HG03159 (cell line): ENCODE measurements at regions not wholly inside any gene's neighbourhood (a gene's known extent, or its start where the extent isn't known, plus 50 kb on each side); places are given as distances from the start of the nearest gene placed in this dataset.
"Not testable (repeated sequence)": the region's sequence is repeated elsewhere in the genome, so short reads cannot be mapped to it uniquely, and the experiment has no call there.

ENCODE experiments used
- ATAC-seq: cut with Tn5 transposase; IDR thresholded peaks from one replicate; pipeline ENCODE4 v1.9.1; 2021; ENCODE audit warnings: mild to moderate bottlenecking, moderate library complexity; ENCODE audit not compliant: unreplicated experiment

DNA sequence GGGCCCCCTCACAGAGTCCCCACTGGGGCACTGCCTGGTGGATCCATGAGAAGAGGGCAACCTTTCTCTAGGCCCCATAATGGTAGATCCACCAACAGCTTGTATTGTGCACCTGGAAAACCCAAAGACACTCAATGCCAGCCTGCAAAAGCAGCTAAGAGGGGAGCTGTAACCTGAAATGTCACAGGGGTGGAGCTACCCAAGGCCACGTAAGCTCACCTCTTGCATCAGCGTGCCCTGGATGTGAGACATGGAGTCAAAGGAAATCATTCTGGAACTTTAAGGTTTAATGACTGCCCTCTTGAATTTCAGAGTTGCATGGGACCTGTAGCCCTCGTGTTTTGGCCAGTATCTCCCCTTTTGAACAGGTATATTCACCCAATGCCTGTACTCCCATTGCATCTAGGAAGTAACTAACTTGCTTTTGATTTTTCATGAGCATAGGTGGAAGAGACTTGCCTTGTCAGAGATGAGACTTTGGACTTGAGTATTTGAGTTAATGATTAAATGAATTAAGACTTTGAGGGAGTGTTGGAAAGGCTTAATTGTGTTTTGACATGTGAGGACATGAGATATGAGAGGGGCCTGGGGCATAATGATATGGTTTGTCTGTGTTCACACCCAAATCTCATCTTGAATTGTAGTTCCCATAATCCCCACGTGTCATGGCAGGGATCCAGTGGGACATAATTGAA is 900.9 kb upstream of the ROBO1 start:
- no peak for ATAC-seq

DNA sequence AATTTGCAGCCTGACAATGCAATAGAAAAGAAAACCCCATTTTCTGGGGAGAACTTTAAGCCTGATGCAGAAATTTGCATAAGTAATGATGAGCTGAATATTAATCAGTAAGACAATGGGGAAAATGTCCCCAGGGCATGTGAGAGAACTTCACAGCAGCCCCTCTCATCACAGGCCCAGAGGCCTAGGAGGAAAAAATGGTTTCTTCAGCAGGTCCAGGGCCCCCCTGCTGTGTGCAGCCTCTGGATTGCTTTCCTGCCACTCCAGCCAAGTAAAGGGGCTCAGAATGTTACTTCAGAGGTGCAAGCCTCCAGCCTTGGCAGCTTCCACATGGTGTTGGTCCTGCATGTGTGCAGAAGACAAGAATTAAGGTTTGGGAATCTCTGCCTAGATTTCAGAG is 900.3 kb upstream of the ROBO1 start:
- no peak for ATAC-seq

DNA sequence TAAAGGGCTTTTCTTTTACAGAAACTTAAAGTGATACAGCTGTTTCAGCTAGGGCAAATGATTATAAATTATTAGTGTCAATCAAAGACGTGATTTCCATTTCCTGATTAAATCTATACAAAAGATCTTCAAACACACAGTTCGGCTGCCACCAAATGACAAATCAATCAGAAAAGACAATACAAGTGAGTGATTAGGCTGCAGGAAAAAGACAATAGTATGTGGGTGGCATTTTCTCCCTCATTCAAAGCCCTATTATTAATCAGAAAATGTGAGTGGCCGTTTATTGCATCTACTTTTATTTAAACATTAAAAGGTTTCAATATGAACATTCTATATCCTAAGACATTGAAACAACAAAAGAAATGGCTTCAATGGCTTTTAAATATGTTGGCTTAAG is 895.6 kb upstream of the ROBO1 start:
- ATAC-seq: no peak

DNA sequence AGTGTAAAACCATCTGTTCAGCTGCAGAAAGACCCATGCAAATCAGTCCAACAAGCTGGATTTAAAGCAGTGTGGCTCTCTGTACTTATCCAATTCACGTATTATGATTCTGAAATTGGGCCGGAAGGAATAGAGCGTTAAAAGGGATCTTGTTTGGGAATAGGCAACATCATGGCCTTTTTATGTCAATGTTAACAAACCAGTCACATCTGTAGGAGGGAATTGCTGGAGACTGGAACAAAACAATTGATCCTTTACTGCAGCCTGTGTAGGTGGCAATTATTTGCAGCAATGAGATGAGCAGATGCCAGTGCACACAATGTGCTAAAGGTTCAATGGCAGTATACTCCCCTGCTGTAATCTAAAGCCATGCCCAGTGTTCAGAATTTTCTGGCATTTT is 887.4 kb upstream of the ROBO1 start:
- ATAC-seq: no peak

DNA sequence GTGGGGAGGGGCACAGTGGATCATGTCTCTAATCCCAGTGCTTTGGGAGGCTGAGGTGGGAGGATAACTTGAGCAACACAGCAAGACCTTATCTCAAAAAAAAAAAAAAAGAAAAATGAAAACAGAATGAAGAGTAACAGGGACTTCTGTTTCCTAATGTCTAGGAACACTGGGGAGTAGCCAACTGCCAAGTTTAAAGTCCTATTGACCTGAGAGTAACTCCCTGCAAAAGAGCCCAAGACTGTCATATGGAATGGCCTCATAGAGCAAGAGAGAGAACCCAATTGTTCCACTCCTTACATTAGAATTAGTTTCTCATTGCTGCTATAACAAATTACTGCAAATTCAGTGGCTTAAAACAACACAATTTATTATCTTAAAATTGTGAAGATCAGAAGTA is 881.4 kb upstream of the ROBO1 start:
- ATAC-seq: no peak

DNA sequence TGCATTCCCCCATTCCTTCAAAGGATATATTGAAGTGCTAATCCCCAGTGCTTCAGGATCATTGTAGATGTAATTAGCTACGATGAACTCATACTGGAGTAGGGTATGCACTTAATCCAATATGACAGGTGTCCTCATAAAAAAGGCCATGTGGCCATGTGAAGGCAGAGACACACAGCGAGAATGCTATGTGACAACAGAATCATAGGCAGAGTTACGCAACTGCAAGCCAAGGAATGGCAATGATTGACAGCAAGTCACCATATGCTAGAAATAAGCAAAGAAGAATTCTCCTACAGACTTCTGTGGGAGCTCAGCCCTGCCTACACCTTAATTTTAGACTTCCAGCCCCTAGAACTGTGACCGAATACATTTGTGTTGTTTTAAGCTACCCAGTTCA is 875.6 kb upstream of the ROBO1 start:
- ATAC-seq: no peak

DNA sequence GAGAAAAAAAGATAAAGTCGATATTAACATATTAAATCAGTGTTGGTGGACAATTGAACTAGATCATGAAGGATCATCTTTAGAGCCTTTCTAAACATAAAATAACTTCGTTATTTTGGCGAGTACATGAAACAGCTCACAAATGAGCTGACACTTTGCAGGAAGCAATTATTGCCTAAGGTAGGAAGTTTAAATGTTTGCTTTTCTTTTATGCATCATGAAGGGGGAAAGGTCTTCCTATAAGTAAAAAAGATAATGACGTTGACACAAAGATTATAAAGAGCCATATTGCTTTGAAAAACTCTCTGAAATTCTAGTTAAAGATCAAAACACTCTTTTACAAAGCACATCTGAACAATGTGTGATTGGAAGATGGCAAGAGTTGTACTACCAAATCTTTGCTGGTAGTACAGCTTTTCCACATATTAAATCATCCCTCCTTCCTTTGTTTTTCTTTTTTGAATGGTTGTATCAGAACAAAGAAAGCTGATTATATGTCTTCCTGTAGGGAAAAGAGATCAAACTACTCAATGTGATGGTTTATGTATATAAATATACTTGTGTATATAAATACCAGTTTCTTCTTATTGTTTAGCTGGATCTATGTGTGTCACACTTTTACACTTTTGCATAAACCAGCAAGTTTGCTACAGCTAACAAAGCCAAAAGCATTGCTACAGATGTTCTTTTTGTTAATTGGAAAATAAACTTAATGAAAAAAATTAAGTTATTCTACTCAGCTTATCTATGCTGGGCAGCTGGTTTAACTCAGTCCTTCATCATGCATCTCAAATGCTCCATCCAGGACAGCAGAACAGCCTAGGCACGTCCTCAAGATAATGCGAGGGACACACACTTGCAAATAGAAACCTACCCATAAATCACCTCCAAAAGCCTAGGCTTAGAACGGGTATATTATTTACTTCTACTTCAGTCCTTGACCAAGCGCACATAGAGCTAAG is 850.8 kb upstream of the ROBO1 start:
- no peak for ATAC-seq

DNA sequence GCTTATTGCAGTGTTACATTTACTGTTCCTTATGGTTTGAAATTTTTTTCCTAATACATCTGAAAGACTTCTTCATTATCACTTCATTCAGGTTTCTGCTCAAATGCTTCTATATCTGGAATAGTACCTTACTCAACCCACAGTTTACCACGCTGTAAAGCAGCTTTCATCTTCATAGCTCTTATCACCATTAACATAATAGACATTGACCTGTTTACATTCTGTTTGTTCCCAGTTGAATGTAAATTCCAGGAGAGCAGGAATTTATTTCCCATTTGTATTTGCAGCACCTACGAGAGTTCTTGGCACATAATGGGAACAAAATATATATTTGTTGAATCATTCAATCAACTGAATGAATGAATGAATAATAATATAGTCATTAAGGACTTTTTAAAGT is 844.6 kb upstream of the ROBO1 start:
- ATAC-seq: no peak

DNA sequence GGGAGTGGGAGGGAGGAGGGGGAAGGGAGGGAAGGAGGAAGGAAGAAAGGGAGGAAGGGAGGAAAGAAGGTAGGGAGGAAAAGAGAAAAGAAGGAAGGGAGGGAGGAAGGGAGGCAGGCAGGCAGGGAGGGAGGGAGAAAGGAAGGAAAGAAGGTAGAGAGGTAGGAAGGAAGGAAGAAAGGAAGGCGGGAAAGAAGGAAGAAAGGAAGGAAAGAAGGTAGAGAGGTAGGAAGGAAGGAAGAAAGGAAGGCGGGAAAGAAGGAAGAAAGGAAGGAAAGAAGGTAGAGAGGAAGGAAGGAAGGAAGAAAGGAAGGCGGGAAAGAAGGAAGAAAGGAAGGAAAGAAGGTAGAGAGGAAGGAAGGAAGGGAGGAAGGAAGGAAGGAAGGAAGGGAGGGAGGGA is 840.3 kb upstream of the ROBO1 start:
- not testable (repeated sequence) for ATAC-seq

DNA sequence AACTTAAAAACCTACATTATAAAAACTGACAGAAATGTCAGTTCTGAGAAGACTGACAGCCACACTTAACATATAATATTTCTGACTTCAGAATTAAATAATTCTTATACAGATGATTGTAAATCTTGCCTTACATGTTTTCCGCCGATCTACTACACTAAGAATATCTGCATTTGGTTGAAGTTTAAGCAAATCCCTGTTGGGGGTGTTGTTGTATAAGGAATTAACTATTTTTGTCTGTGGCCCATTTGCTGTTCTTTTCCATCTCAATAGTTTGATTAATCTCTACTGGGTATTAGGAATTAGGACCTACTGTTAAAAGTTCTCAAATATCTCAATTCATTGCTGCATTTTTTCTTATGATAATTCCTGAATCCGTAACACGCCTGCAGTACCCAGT is 838.3 kb upstream of the ROBO1 start:
- no peak for ATAC-seq

DNA sequence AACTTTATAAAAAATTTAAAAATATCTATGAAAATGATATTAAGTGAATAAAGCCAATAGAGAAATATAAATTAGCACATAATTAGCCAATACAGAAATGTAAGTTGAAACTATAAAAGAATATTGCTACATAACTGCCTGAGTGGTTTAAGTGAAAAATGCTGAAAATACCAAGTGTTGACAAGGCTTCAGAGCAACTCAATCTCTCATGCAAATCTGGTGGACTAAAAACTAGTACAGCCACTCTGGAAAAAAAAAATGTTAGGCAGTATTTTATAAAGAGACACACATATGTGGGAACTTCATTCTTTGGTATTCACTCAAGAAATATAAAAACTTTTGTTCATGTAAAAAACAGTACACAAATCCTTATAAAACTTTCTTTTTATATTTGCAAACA is 833.7 kb upstream of the ROBO1 start:
- ATAC-seq: no peak

DNA sequence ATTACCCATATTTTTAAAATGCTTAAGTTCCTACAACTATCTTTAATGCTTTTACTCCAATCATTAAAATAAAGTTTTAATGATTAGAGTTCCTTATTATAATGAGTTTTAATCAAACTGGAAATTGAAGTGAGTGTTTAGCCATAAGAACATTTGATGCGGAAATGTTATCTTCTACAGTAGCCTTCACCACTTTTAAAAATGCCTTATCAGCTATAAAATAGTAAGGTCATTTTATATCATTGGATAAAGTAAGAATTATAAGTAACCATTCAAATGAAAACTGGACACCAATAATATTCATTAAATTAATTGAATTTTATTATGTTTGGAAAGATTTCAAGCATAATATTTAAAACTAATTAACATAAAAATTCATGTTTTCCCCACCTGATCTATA is 825.0 kb upstream of the ROBO1 start:
- ATAC-seq: no peak

DNA sequence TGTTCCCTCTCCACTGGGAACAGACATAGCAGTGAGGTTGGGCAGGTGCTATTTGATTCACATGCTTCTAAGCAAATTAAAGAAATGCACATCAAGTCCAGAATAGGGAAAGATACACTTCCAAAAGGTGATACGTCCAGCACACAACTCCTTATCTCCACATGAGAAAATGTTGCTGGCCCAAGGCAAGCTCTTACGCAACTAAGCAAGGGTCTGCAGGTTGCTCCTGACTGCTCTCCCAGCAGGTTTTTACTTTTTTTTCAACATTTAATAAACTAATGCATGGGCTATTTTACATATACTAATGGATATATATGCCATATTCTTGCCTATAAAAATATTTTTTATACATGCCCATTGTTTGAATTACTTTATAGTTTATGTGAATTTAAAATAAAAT is 818.5 kb upstream of the ROBO1 start:
- no peak for ATAC-seq

DNA sequence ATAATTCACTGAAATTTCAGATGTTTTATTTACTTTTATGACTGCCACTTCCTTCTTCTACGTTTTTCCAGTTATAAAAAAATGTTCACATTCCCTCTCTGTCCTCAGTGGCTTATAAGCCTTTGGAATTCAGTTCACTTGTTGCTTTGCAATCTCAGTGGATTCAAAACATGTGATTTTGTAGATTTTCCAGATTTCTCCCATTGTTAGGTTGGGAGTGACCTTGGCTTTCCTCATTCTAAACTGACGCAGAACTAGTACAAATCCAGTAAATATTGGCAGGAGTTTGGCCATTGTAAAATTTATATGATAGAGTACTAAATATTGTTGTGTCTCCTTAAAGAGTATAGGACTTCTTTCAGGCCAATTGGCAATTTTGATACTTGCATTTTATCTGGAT is 812.3 kb upstream of the ROBO1 start:
- no peak for ATAC-seq

DNA sequence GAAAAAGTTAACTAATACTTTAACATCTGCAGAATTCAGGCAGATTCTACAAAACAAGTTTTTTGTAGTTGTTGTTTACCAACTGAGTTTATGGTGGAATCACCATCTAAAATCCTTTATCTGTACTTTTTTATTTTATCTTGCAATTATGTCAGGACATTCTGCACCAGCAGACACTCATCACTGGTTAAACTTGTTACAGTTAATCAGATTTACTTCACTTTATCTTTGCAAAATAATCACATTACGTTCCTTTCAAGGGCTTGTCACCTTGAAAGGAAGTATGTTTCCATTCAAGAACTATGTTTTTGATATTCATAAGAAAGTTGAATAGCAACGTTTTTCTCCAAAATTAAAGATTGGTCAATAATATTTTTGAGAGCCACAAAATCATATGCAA is 796.6 kb upstream of the ROBO1 start:
- ATAC-seq: no peak

DNA sequence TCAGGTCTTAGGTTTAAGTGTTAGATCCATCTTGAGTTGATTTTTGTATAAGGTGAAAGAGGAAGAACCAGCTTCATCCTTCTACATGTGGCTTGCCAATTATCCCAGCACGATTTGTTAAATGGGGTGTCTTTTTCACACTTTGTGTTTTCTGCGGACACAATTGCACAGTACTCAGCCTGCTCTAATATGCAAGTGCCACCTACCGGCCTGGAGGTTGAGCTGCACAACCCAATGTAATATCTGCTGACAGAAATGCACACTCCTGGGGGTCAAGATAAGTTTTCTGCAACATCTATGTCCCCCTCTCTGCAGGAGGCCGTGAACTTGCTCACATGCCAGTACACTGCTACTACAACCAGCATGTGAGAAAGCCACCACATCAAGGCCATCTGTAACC is 791.9 kb upstream of the ROBO1 start:
- no peak for ATAC-seq

DNA sequence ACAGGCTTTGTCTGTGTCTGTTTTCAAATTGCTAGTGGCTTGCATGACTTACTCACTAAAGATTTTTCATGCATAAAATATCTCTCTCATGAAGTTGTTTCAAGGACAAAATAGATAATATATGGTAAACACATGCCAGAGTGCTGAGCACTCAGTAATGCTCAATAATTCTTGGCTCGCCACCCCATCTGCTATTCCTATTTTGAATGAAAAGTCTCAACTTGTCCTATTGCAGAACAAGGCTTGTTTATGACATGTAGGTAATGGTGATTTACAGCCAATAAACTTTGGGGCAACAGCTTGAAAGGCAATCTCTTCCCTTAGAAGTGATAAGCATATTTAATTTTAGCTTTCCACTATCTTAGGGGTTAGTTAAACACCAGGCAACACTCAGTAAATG is 789.0 kb upstream of the ROBO1 start:
- no peak for ATAC-seq

DNA sequence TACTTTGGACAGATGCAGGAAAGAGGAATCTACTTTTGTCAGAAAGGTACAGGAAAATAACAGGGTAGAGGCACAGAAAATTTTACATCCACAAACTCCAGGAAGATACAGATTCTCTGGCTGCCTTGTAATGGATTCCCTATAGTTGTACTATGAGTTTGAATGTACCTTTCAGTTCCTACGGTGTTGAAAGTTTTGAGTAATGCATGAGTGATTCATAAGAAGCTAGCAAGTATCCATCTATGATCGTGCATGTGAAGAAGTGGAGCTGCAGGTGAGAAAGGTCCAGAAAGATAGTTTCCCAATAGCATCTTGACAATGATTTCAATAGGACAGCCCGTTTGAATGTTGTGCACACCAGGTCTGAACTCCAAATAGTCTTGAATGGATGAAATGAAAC is 786.5 kb upstream of the ROBO1 start:
- no peak for ATAC-seq

DNA sequence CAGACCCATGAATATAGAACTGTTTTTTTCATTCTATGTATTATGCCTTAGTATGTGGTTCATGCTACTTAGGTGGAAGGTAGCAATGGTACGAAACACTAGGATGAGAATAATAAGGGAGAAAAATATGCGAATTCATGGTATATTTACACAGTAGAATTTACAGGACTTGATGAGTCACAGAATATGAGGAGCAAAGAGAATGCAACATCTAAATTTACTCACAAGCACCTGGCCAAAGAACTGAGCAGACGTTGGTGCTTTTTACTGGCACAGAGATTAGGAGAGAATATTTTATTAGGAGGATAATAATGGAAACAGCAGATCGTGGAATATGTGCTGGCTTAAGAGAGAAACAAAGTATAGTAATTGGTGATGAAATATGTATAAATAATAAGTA is 785.4 kb upstream of the ROBO1 start:
- ATAC-seq: no peak

DNA sequence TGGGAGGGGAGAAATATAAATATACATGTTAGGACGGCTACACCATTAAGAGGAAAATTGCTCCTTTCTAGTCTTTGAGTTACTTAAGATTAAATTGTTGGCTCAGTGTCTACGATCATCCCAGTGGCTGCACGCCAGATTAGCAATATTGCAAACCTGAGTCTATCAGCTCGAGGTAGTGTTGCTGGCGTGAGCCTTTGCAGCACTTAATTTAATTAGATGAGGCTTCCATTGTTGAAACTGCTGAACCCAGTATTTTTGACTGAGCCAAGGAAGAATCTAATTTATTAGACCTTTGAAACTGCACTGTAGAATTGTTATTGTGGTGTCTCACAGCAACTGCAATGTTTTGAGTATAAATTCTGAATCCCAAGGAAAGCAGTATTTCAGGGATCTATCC is 782.4 kb upstream of the ROBO1 start:
- ATAC-seq: no peak

DNA sequence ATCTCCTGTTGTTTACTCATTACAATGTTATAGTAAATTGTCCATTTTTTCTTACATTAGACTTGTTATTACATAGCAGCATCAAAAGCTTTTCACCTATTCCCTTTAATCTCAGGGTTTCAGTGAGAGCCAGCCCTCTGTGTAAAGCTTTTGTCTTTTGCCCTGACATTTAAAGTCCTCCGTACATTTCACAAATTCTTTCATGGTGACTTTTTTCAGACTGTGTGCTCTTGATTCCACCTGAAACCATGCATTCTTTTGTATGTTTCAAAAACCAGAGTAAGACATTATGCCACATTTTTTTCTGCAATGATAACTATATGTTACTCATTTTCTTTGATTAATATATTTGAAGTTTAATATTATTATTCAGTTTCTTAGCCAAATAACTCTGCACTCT is 781.4 kb upstream of the ROBO1 start:
- no peak for ATAC-seq

DNA sequence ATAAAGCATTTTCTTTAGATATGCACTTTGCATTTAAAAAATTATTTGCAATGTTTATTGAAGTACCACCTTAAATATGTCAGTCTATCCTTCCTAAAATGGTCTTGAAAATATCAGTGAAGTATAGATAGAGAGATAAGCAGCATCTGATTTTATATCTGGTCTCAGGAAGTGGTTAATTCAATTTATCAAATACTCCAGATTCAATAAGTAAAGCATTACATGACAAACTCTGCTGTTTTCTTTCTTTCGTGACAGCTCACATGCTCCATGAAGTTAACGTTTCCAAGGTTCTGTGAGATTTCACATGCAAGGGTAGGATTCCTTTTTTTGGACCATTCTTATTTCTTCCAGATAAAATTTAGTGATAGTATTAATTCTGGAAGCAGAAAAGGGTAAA is 775.4 kb upstream of the ROBO1 start:
- no peak for ATAC-seq
